Type B pancreatic cell (in vitro differentiated cells): ENCODE measurements at regions not wholly inside any gene's neighbourhood (a gene's known extent, or its start where the extent isn't known, plus 50 kb on each side); places are given as distances from the start of the nearest gene placed in this dataset.

Source experiments
- DNase-seq: peaks from one replicate; pipeline ENCODE4 v3.0.0; 2021; ENCODE audit warnings: mixed read lengths; ENCODE audit not compliant: unreplicated experiment; ENCODE audit errors: extremely low spot score
- H3K27ac Mint-ChIP-seq: 2 replicates; pipeline ENCODE4 v1.8.0; 2021; ENCODE audit warnings: mild to moderate bottlenecking, mixed read lengths
- H3K27me3 Mint-ChIP-seq: 2 replicates; pipeline ENCODE4 v1.8.0; 2021; ENCODE audit warnings: mixed read lengths
- H3K36me3 Mint-ChIP-seq: 2 replicates; pipeline ENCODE4 v1.8.0; 2021; ENCODE audit warnings: mixed read lengths
- H3K4me1 Mint-ChIP-seq: one replicate; pipeline ENCODE4 v1.8.0; 2021; ENCODE audit warnings: mixed read lengths; ENCODE audit not compliant: unreplicated experiment
- H3K4me3 Mint-ChIP-seq: 2 replicates; pipeline ENCODE4 v1.8.0; 2021; ENCODE audit warnings: mild to moderate bottlenecking, mixed read lengths
- H3K9me3 Mint-ChIP-seq: 2 replicates; pipeline ENCODE4 v1.8.0; 2021; ENCODE audit warnings: mixed read lengths
- TF ChIP-seq, protein P1 (sequence below): fragments of 200-600 bp; sonication (generic); conservative IDR thresholded peaks from 2 replicates; pipeline ENCODE4 v1.5.0; 2021; ENCODE audit warnings: antibody characterized with exemption, mild to moderate bottlenecking

DNA sequence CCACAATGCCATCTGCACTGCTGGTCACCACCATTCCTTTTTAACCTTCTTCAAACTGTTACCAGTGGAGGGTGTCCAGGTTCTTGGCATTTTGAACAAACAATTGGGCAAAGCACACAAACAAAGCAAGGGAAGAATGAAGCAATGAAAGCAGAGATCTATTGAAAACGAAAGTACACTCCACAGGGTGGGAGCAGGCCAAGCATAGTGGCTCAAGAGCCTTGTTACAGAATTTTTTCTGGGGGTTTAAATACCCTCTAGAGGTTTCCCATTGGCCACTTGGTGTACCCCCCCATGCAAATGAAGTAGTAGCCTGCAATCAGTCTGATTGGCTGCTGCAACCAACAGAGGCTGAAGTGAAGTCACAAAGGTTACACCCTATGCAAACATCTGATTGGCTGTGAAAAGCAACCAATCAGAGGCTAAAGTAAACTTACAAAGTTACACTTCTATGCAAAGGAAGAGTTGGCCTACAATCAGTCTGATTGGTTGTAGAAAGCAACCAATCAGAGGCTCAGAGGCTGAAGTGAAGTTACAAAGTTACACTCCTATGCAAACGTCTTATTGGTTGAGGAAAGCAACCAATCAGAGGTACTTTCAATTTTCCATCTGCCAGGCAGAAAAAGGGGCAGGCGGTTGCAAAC, 103.2 kb upstream of the WAC start:
- Mint-ChIP-seq H3K9me3 (no peaks in the 10 kb centered on the region), H3K36me3 (no peaks in the 10 kb centered on the region), H3K4me3 (no peak overlapping the region), H3K27ac (no peak overlapping the region), H3K27me3 (no peaks in the 10 kb centered on the region), H3K4me1 (peaks cover 5% of the 10 kb centered on the region)
- no peak for DNase-seq
- TF ChIP-seq, protein P1, sequence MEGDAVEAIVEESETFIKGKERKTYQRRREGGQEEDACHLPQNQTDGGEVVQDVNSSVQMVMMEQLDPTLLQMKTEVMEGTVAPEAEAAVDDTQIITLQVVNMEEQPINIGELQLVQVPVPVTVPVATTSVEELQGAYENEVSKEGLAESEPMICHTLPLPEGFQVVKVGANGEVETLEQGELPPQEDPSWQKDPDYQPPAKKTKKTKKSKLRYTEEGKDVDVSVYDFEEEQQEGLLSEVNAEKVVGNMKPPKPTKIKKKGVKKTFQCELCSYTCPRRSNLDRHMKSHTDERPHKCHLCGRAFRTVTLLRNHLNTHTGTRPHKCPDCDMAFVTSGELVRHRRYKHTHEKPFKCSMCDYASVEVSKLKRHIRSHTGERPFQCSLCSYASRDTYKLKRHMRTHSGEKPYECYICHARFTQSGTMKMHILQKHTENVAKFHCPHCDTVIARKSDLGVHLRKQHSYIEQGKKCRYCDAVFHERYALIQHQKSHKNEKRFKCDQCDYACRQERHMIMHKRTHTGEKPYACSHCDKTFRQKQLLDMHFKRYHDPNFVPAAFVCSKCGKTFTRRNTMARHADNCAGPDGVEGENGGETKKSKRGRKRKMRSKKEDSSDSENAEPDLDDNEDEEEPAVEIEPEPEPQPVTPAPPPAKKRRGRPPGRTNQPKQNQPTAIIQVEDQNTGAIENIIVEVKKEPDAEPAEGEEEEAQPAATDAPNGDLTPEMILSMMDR: no peak

GRCh38 chr10:28431139-28431538, 101.8 kb upstream of the WAC start:
- peaks cover 5% of the 10 kb centered on the region for H3K4me1 Mint-ChIP-seq

GRCh38 chr10:28432210-28432676, 100.7 kb upstream of the WAC start:
- no peaks in the 10 kb centered on the region for H3K9me3 Mint-ChIP-seq
- no peak overlapping the region for H3K27ac Mint-ChIP-seq
- peaks cover 5% of the 10 kb centered on the region for H3K4me1 Mint-ChIP-seq
- H3K27me3 Mint-ChIP-seq: no peaks in the 10 kb centered on the region
- DNase-seq: no peak
- H3K4me3 Mint-ChIP-seq: peak overlapping the region; percentile 11
- no peaks in the 10 kb centered on the region for H3K36me3 Mint-ChIP-seq
- TF ChIP-seq, protein P1: peak; percentile 87

More at GRCh38 chr10:28431139-28431538, 101.8 kb upstream of the WAC start:
- no peak overlapping the region for H3K27ac Mint-ChIP-seq
- no peak for DNase-seq
- H3K9me3 Mint-ChIP-seq: no peaks in the 10 kb centered on the region
- no peak overlapping the region for H3K4me3 Mint-ChIP-seq
- TF ChIP-seq, protein P1: no peak
- H3K27me3 Mint-ChIP-seq: no peaks in the 10 kb centered on the region
- H3K36me3 Mint-ChIP-seq: no peaks in the 10 kb centered on the region

GRCh38 chr10:28434063-28434462, 98.9 kb upstream of the WAC start:
- no peaks in the 10 kb centered on the region for H3K27me3 Mint-ChIP-seq
- no peak overlapping the region for H3K4me3 Mint-ChIP-seq
- no peaks in the 10 kb centered on the region for H3K36me3 Mint-ChIP-seq
- DNase-seq: no peak
- H3K4me1 Mint-ChIP-seq: peaks cover 5% of the 10 kb centered on the region
- no peaks in the 10 kb centered on the region for H3K9me3 Mint-ChIP-seq
- TF ChIP-seq, protein P1: no peak
- H3K27ac Mint-ChIP-seq: no peak overlapping the region

DNA sequence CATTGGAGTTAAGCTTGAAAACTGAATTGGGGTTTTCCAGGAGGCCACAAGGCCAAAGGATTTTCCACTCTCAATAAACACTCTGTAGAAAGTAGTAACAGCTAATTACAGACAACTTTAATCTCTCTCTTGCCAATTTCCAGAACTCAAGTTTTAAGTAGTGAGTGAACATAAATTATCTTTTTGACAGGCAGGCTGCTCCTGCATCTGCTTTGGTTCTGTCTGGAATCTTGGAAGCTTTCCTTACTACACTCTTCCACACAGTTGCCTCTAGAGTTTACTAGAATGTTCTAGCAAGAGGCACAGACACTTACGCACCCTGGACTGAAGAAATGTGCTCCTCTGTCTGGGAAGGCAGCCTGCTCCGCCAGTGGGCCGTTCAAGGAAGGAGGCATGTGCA, 90.5 kb upstream of the WAC start:
- H3K36me3 Mint-ChIP-seq: no peaks in the 10 kb centered on the region

More for the DNA sequence above, 90.5 kb upstream of the WAC start:
- Mint-ChIP-seq H3K9me3 (no peaks in the 10 kb centered on the region), H3K4me3 (no peak overlapping the region), H3K27ac (no peak overlapping the region), H3K27me3 (no peaks in the 10 kb centered on the region), H3K4me1 (no peaks in the 10 kb centered on the region)
- TF ChIP-seq, protein P1: no peak
- DNase-seq: no peak
